K562 (cell line): ENCODE measurements at regions not wholly inside any gene's neighbourhood (a gene's known extent, or its start where the extent isn't known, plus 50 kb on each side); places are given as distances from the start of the nearest gene placed in this dataset.

Source experiments
- ATAC-seq: fragments of 200-7000 bp; cut with Tn5 transposase; 3 replicates; pipeline ENCODE4 v1.9.1; 2020; ENCODE audit warnings: moderate library complexity
- BruUV-seq: library from RNA; stranded (reverse); fragments of 400-500 nt; replicated peaks from 2 replicates; lab custom pipeline; 2021; lab: Mats Ljungman, UMichigan
- CTCF ChIA-PET: fragments of 300-600 bp; formaldehyde crosslinking; extraction: SDS; loops from one replicate; lab custom pipeline; 2021; ENCODE audit warnings: low intra/inter-chr PET ratio; lab: Yijun Ruan, JAX
- POLR2A ChIA-PET: fragments of 300-600, 350-650 bp; sonication (Branson Sonifier 250); formaldehyde crosslinking; extraction: SDS; loops from one replicate; lab custom pipeline; 2021; ENCODE audit warnings: antibody characterized with exemption, inconsistent platforms; lab: Yijun Ruan, JAX
- DNase-seq, 4 experiments: peaks; one replicate each; pipeline versions ENCODE4 v3.0.0 to v3.0.0-alpha.2; 2011 to 2018; ENCODE audit warnings: low spot score in 3 of 4, mixed read lengths in 3 of 4; ENCODE audit errors: extremely low read depth in 1 of 4
- FAIRE-seq: peaks from 2 replicates; lab custom pipeline; 2011; peaks lifted over from hg19 to GRCh38; lab: Jason Lieb, UNC
- H2AFZ ChIP-seq: 2 replicates; pipeline ENCODE4 v1.6.0; 2011; ENCODE audit warnings: low read depth, low read length, control low read depth, inconsistent platforms
- H3K27ac ChIP-seq: fragments of 200-600 bp; 3 replicates; pipeline ENCODE4 v1.8.0; 2011; ENCODE audit warnings: low read depth, mild to moderate bottlenecking, control low read depth, inconsistent platforms, low read length, moderate library complexity, mixed read lengths; ENCODE audit errors: extremely low read depth
- H3K27me3 ChIP-seq, 2 experiments: fragments of 300-600 bp in 1 of 2; 2 replicates in 1 of 2; 3 replicates in 1 of 2; pipeline versions ENCODE4 v1.6.0 to v1.8.0; 2011; ENCODE audit warnings: inconsistent platforms in 2 of 2, low read length in 2 of 2, mild to moderate bottlenecking in 1 of 2, mixed read lengths in 1 of 2, moderate library complexity in 1 of 2; ENCODE audit not compliant: control insufficient read depth in 2 of 2, insufficient read depth in 2 of 2
- H3K36me3 ChIP-seq: fragments of 300-600 bp; 3 replicates; pipeline ENCODE4 v1.8.0; 2011; ENCODE audit warnings: mild to moderate bottlenecking, low read length, inconsistent platforms; ENCODE audit not compliant: control insufficient read depth, insufficient read depth
- H3K4me1 ChIP-seq, 2 experiments: fragments of 200-600 bp in 1 of 2; replicated peaks in 1 of 2; 2 replicates in 1 of 2; 3 replicates in 1 of 2; pipeline versions ENCODE4 v1.5.1 to v1.8.0; 2011; ENCODE audit warnings: inconsistent platforms in 2 of 2, low read length in 2 of 2, mild to moderate bottlenecking in 1 of 2, mixed read lengths in 1 of 2, moderate library complexity in 1 of 2; ENCODE audit not compliant: control insufficient read depth in 2 of 2, insufficient read depth in 2 of 2
- H3K4me2 ChIP-seq: 2 replicates; pipeline ENCODE4 v1.6.1; 2011; ENCODE audit warnings: low read length, control low read depth, inconsistent platforms, mixed read lengths; ENCODE audit not compliant: insufficient read depth
- H3K4me3 ChIP-seq: fragments of 200-600 bp; sonication (generic), shearing (Covaris generic); 2 replicates; pipeline ENCODE4 v1.5.1; 2016; ENCODE audit warnings: control low read depth, inconsistent platforms
- H3K79me2 ChIP-seq: fragments of 200-600 bp; 3 replicates; pipeline ENCODE4 v1.8.0; 2011; ENCODE audit warnings: low read length, inconsistent platforms; ENCODE audit not compliant: control insufficient read depth, insufficient read depth
- H3K9ac ChIP-seq, 2 experiments: 2 replicates each; pipeline versions ENCODE4 v1.6.0 to v1.6.1; 2011; ENCODE audit warnings: low read depth in 2 of 2, low read length in 2 of 2, control low read depth in 1 of 2, inconsistent platforms in 1 of 2, mild to moderate bottlenecking in 1 of 2, mixed read lengths in 1 of 2; ENCODE audit not compliant: insufficient read depth in 1 of 2
- H3K9me1 ChIP-seq: one replicate; pipeline ENCODE4 v1.6.0; 2011; ENCODE audit warnings: inconsistent platforms, mild to moderate bottlenecking, low read length, moderate library complexity; ENCODE audit not compliant: control insufficient read depth, insufficient read depth
- H3K9me3 ChIP-seq: replicated peaks from 2 replicates; pipeline ENCODE4 v1.5.1; 2011; ENCODE audit warnings: low read depth, low read length, inconsistent platforms; ENCODE audit not compliant: control insufficient read depth, insufficient read depth
- H4K20me1 ChIP-seq: replicated peaks from 2 replicates; pipeline ENCODE4 v1.6.1; 2011; ENCODE audit warnings: low read length, inconsistent platforms, mixed read lengths; ENCODE audit not compliant: control insufficient read depth, insufficient read depth
- ATF7 ChIP-seq: fragments of 450-650 bp; IDR thresholded peaks from 2 replicates; pipeline ENCODE4 v1.7.1; 2014; ENCODE audit warnings: mild to moderate bottlenecking, moderate library complexity
- MAZ ChIP-seq, 2 experiments: fragments of 450-650 bp in 1 of 2; sonication (generic) in 1 of 2; formaldehyde crosslinking; IDR thresholded peaks in 1 of 2; conservative IDR thresholded peaks in 1 of 2; 2 replicates each; pipeline versions ENCODE4 v1.4.0 to v1.5.0; 2020; ENCODE audit warnings: mild to moderate bottlenecking in 1 of 2, missing genetic modification reagents in 1 of 2
- PTTG1 ChIP-seq: fragments of 450-650 bp; IDR thresholded peaks from 2 replicates; pipeline ENCODE4 v1.6.1; 2016; ENCODE audit warnings: low read depth, mild to moderate bottlenecking, missing genetic modification characterization, missing compliant biosample characterization
- SIRT6 ChIP-seq: IDR thresholded peaks from one replicate; pipeline ENCODE4 v1.6.1; 2012; ENCODE audit warnings: low read depth, mild to moderate bottlenecking, control low read depth, inconsistent platforms, low read length, moderate library complexity
- WGBS: fragments of 100-300 bp; shearing (Covaris generic); methylation state at CpG from one replicate; pipeline ENCODE4 v1.1.6; 2016; ENCODE audit warnings: low coverage, mixed read lengths; ENCODE audit not compliant: insufficient coverage; ENCODE audit errors: missing lambda C conversion rate; 5-methylcytosine and 5-hydroxymethylcytosine counted together
- in situ Hi-C: fragments of 300-500 bp; cut with MboI; formaldehyde crosslinking; loops from 4 replicates; pipeline ENCODE4 v1.15.0; 2018; ENCODE audit warnings: inconsistent platforms, mixed read lengths
- intact Hi-C: fragments of 100-400 bp; cut with micrococcal nuclease; formaldehyde crosslinking; loops from 2 replicates; pipeline ENCODE4 v1.14.2; 2022
- TF ChIP-seq, protein P1 (sequence below): fragments of 250-450 bp; sonication (Bioruptor Pico); IDR thresholded peaks from 2 replicates; pipeline ENCODE4 v1.4.0; 2020; ENCODE audit warnings: mild to moderate bottlenecking, moderate library complexity, borderline replicate concordance
- TF ChIP-seq, protein P2 (sequence below): fragments of 250-450 bp; sonication (Bioruptor Pico); IDR thresholded peaks from 2 replicates; pipeline ENCODE4 v1.8.0; 2021; ENCODE audit warnings: mild to moderate bottlenecking, moderate library complexity
- TF ChIP-seq, protein P3 (sequence below): IDR thresholded peaks from 2 replicates; pipeline ENCODE4 v1.6.1; 2012; ENCODE audit warnings: low read depth, low read length, improper control_type of control experiment, borderline replicate concordance

GRCh38 chr21:41559658-41560631 is 52.0 kb upstream of the TMPRSS2 start:
- no peaks in the 10 kb centered on the region for H4K20me1 ChIP-seq
- DNase-seq (no peak), FAIRE-seq (no peak), ATAC-seq (no peak)
- TF ChIP-seq SIRT6 (no peak), MAZ (CRISPR knock-in tag; conservative IDR thresholded peaks at IDR 0.05 in 1 of 2, IDR thresholded peaks at IDR 0.05 in 1 of 2) (no peak)
- H3K9ac ChIP-seq, result no peak overlapping the region
- intact Hi-C loops (no loop called here), in situ Hi-C loops (no loop called here)
- no peak overlapping the region for H3K4me3 ChIP-seq
- H3K27ac ChIP-seq, result no peak overlapping the region
- ChIA-PET POLR2A (interaction anchor here (1.0 to 1.2 kb wide), 2 partner anchors 13 to 16 kb away, joined by 4 read pairs; no protein-coding TSS in a partner anchor), CTCF (no interaction called here)
- H3K9me3 ChIP-seq, result no peaks in the 10 kb centered on the region
- WGBS, result 1% methylated on average over 15 of the region's 15 CpGs
- no peak overlapping the region for H2AFZ ChIP-seq
- no peaks in the 10 kb centered on the region for H3K9me1 ChIP-seq
- H3K36me3 ChIP-seq, result no peaks in the 10 kb centered on the region
- no peaks in the 10 kb centered on the region for H3K4me1 ChIP-seq
- no peaks in the 10 kb centered on the region for H3K79me2 ChIP-seq
- no TSS peak for BruUV-seq
- peaks cover 6 to 38% of the 10 kb centered on the region in 2 experiments for H3K27me3 ChIP-seq
- no peak overlapping the region for H3K4me2 ChIP-seq

- H3K27me3 ChIP-seq, result peaks cover 6 to 28% of the 10 kb centered on the region in 2 experiments; a peak in 4 of 5 replicates
- H3K4me1 ChIP-seq, result no peaks in the 10 kb centered on the region
- no peaks in the 10 kb centered on the region for H3K9me3 ChIP-seq
- no peak overlapping the region for H3K4me3 ChIP-seq
- H3K4me2 ChIP-seq, result no peak overlapping the region
- no peaks in the 10 kb centered on the region for H4K20me1 ChIP-seq
- H3K79me2 ChIP-seq, result no peaks in the 10 kb centered on the region
- H3K9me1 ChIP-seq, result no peaks in the 10 kb centered on the region
- no peak for ATAC-seq
- no peak overlapping the region for H3K27ac ChIP-seq
- DNase-seq, result no peak
- FAIRE-seq, result no peak
- BruUV-seq, result no TSS peak
- intact Hi-C loops (no loop called here), in situ Hi-C loops (no loop called here)
- ChIA-PET POLR2A (no interaction called here), CTCF (no interaction called here)
- H3K9ac ChIP-seq, result no peak overlapping the region
- no peak overlapping the region for H2AFZ ChIP-seq
- H3K36me3 ChIP-seq, result no peaks in the 10 kb centered on the region
- TF ChIP-seq ATF7, result no peak
- TF ChIP-seq PTTG1 (tag), result no peak
- TF ChIP-seq, protein P1, sequence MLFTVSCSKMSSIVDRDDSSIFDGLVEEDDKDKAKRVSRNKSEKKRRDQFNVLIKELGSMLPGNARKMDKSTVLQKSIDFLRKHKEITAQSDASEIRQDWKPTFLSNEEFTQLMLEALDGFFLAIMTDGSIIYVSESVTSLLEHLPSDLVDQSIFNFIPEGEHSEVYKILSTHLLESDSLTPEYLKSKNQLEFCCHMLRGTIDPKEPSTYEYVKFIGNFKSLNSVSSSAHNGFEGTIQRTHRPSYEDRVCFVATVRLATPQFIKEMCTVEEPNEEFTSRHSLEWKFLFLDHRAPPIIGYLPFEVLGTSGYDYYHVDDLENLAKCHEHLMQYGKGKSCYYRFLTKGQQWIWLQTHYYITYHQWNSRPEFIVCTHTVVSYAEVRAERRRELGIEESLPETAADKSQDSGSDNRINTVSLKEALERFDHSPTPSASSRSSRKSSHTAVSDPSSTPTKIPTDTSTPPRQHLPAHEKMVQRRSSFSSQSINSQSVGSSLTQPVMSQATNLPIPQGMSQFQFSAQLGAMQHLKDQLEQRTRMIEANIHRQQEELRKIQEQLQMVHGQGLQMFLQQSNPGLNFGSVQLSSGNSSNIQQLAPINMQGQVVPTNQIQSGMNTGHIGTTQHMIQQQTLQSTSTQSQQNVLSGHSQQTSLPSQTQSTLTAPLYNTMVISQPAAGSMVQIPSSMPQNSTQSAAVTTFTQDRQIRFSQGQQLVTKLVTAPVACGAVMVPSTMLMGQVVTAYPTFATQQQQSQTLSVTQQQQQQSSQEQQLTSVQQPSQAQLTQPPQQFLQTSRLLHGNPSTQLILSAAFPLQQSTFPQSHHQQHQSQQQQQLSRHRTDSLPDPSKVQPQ (CRISPR knock-in tag), result no peak
- TF ChIP-seq, protein P2, sequence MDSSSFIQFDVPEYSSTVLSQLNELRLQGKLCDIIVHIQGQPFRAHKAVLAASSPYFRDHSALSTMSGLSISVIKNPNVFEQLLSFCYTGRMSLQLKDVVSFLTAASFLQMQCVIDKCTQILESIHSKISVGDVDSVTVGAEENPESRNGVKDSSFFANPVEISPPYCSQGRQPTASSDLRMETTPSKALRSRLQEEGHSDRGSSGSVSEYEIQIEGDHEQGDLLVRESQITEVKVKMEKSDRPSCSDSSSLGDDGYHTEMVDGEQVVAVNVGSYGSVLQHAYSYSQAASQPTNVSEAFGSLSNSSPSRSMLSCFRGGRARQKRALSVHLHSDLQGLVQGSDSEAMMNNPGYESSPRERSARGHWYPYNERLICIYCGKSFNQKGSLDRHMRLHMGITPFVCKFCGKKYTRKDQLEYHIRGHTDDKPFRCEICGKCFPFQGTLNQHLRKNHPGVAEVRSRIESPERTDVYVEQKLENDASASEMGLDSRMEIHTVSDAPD (CRISPR knock-in tag), result no peak
- no peak for TF ChIP-seq MAZ (CRISPR knock-in tag; conservative IDR thresholded peaks at IDR 0.05 in 1 of 2, IDR thresholded peaks at IDR 0.05 in 1 of 2)
- TF ChIP-seq, protein P3, sequence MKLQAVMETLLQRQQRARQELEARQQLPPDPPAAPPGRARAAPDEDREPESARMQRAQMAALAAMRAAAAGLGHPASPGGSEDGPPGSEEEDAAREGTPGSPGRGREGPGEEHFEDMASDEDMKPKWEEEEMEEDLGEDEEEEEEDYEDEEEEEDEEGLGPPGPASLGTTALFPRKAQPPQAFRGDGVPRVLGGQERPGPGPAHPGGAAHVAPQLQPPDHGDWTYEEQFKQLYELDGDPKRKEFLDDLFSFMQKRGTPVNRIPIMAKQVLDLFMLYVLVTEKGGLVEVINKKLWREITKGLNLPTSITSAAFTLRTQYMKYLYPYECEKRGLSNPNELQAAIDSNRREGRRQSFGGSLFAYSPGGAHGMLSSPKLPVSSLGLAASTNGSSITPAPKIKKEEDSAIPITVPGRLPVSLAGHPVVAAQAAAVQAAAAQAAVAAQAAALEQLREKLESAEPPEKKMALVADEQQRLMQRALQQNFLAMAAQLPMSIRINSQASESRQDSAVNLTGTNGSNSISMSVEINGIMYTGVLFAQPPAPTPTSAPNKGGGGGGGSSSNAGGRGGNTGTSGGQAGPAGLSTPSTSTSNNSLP, result no peak
Measured at GRCh38 chr21:41558842-41559241, 50.9 kb upstream of the TMPRSS2 start.
